Esophagus muscularis mucosa (tissue), 3 donors: ENCODE measurements at regions not wholly inside any gene's neighbourhood (a gene's known extent, or its start where the extent isn't known, plus 50 kb on each side); places are given as distances from the start of the nearest gene placed in this dataset.

Source experiments
- CTCF ChIP-seq, 3 experiments: fragments of 200-600 bp in 2 of 3; fragments of 450-650 bp in 1 of 3; sonication (generic) in 2 of 3; IDR thresholded peaks; one replicate each; pipeline ENCODE4 v1.5.1; 2017 to 2019; ENCODE audit warnings: antibody characterized with exemption in 3 of 3, mild to moderate bottlenecking in 2 of 3, moderate library complexity in 1 of 3
- POLR2A ChIP-seq: fragments of 450-650 bp; IDR thresholded peaks from one replicate; pipeline ENCODE4 v1.6.1; 2017; ENCODE audit warnings: antibody characterized with exemption, moderate library complexity, mild to moderate bottlenecking, low read depth
- POLR2AphosphoS5 ChIP-seq, 2 donors: sonication (generic); formaldehyde crosslinking; IDR thresholded peaks; one replicate each; pipeline ENCODE4 v1.6.1; 2017; ENCODE audit warnings: antibody characterized with exemption in 2 of 2

GRCh38 chr6:76495909-76496308, 423.4 kb upstream of the IMPG1 start:
- TF ChIP-seq CTCF (IDR thresholded peaks at IDR 0.05) (no peak), POLR2A (no peak), POLR2AphosphoS5 (IDR thresholded peaks at IDR 0.05) (no peak)
